ENCODE measurements at regions not wholly inside any gene's neighbourhood (a gene's known extent, or its start where the extent isn't known, plus 50 kb on each side); places are given as distances from the start of the nearest gene placed in this dataset.

- H3K4me3 Mint-ChIP-seq, result no peak overlapping the region
- intact Hi-C loops (cut with micrococcal nuclease), result no loop called here
- no peaks in the 10 kb centered on the region for H3K36me3 Mint-ChIP-seq (ENCODE audit: low read depth)
- no peaks in the 10 kb centered on the region for H3K9me3 Mint-ChIP-seq
- H3K27me3 Mint-ChIP-seq, result no peaks in the 10 kb centered on the region
- H3K27ac Mint-ChIP-seq, result no peak overlapping the region
- no peaks in the 10 kb centered on the region for H3K4me1 Mint-ChIP-seq (ENCODE audit: low read depth)
Measured at GRCh38 chr18:39764873-39765272, 2190.2 kb upstream of the PIK3C3 start.

GRCh38 chr18:39761273-39761672 is 2193.8 kb upstream of the PIK3C3 start:
- H3K36me3 Mint-ChIP-seq (ENCODE audit: low read depth), result no peaks in the 10 kb centered on the region
- no peak overlapping the region for H3K27ac Mint-ChIP-seq
- H3K4me1 Mint-ChIP-seq (ENCODE audit: low read depth), result no peaks in the 10 kb centered on the region
- intact Hi-C loops (cut with micrococcal nuclease), result no loop called here
- no peak overlapping the region for H3K4me3 Mint-ChIP-seq
- H3K9me3 Mint-ChIP-seq, result peaks cover 21% of the 10 kb centered on the region
- no peaks in the 10 kb centered on the region for H3K27me3 Mint-ChIP-seq

GRCh38 chr18:39759926-39760325 is 2194.3 kb upstream of the CELF4 start:
- Mint-ChIP-seq H3K4me1 (ENCODE audit: low read depth) (no peaks in the 10 kb centered on the region), H3K4me3 (no peak overlapping the region), H3K9me3 (peaks cover 34% of the 10 kb centered on the region), H3K27me3 (no peaks in the 10 kb centered on the region), H3K36me3 (ENCODE audit: low read depth) (no peaks in the 10 kb centered on the region), H3K27ac (no peak overlapping the region)
- intact Hi-C loops (cut with micrococcal nuclease), result no loop called here

GRCh38 chr18:39753178-39753577 is 2187.6 kb upstream of the CELF4 start:
- no peaks in the 10 kb centered on the region for H3K36me3 Mint-ChIP-seq (ENCODE audit: low read depth)
- H3K4me1 Mint-ChIP-seq (ENCODE audit: low read depth), result no peaks in the 10 kb centered on the region
- H3K27ac Mint-ChIP-seq, result no peak overlapping the region
- H3K9me3 Mint-ChIP-seq, result peaks cover 38% of the 10 kb centered on the region
- H3K4me3 Mint-ChIP-seq, result no peak overlapping the region
- intact Hi-C loops (cut with micrococcal nuclease), result no loop called here
- H3K27me3 Mint-ChIP-seq, result no peaks in the 10 kb centered on the region

- no peaks in the 10 kb centered on the region for H3K4me1 Mint-ChIP-seq (ENCODE audit: low read depth)
- intact Hi-C loops (cut with micrococcal nuclease), result no loop called here
- no peaks in the 10 kb centered on the region for H3K27me3 Mint-ChIP-seq
- no peak overlapping the region for H3K27ac Mint-ChIP-seq
- H3K36me3 Mint-ChIP-seq (ENCODE audit: low read depth), result no peaks in the 10 kb centered on the region
- peaks cover 29% of the 10 kb centered on the region for H3K9me3 Mint-ChIP-seq
- H3K4me3 Mint-ChIP-seq, result no peak overlapping the region
Measured at GRCh38 chr18:39752351-39752750, 2186.8 kb upstream of the CELF4 start.

- Mint-ChIP-seq H3K4me3 (no peak overlapping the region), H3K9me3 (peaks cover 26% of the 10 kb centered on the region), H3K27ac (no peak overlapping the region), H3K4me1 (ENCODE audit: low read depth) (no peaks in the 10 kb centered on the region), H3K27me3 (no peaks in the 10 kb centered on the region), H3K36me3 (ENCODE audit: low read depth) (no peaks in the 10 kb centered on the region)
- intact Hi-C loops (cut with micrococcal nuclease), result no loop called here
Measured at GRCh38 chr18:39751921-39752320, 2186.3 kb upstream of the CELF4 start.

GRCh38 chr18:39751161-39751560 is 2185.6 kb upstream of the CELF4 start:
- intact Hi-C loops (cut with micrococcal nuclease), result no loop called here
- peaks cover 18% of the 10 kb centered on the region for H3K9me3 Mint-ChIP-seq
- H3K4me3 Mint-ChIP-seq, result no peak overlapping the region
- H3K27ac Mint-ChIP-seq, result no peak overlapping the region
- H3K36me3 Mint-ChIP-seq (ENCODE audit: low read depth), result no peaks in the 10 kb centered on the region
- no peaks in the 10 kb centered on the region for H3K27me3 Mint-ChIP-seq
- no peaks in the 10 kb centered on the region for H3K4me1 Mint-ChIP-seq (ENCODE audit: low read depth)

- intact Hi-C loops (cut with micrococcal nuclease), result no loop called here
- H3K27me3 Mint-ChIP-seq, result no peaks in the 10 kb centered on the region
- no peak overlapping the region for H3K4me3 Mint-ChIP-seq
- H3K9me3 Mint-ChIP-seq, result no peaks in the 10 kb centered on the region
- H3K27ac Mint-ChIP-seq, result no peak overlapping the region
- H3K4me1 Mint-ChIP-seq (ENCODE audit: low read depth), result no peaks in the 10 kb centered on the region
- no peaks in the 10 kb centered on the region for H3K36me3 Mint-ChIP-seq (ENCODE audit: low read depth)
Measured at GRCh38 chr18:39749154-39749553, 2183.6 kb upstream of the CELF4 start.

- Mint-ChIP-seq H3K36me3 (ENCODE audit: low read depth) (no peaks in the 10 kb centered on the region), H3K9me3 (no peaks in the 10 kb centered on the region), H3K4me3 (no peak overlapping the region), H3K27me3 (no peaks in the 10 kb centered on the region), H3K27ac (no peak overlapping the region), H3K4me1 (ENCODE audit: low read depth) (no peaks in the 10 kb centered on the region)
- intact Hi-C loops (cut with micrococcal nuclease), result no loop called here
Measured at GRCh38 chr18:39748727-39749126, 2183.1 kb upstream of the CELF4 start.

- Mint-ChIP-seq H3K27me3 (no peaks in the 10 kb centered on the region), H3K36me3 (ENCODE audit: low read depth) (no peaks in the 10 kb centered on the region), H3K4me3 (no peak overlapping the region), H3K4me1 (ENCODE audit: low read depth) (no peaks in the 10 kb centered on the region), H3K27ac (no peak overlapping the region), H3K9me3 (no peaks in the 10 kb centered on the region)
- intact Hi-C loops (cut with micrococcal nuclease), result no loop called here
Measured at GRCh38 chr18:39746201-39746600, 2180.6 kb upstream of the CELF4 start.

GRCh38 chr18:39743463-39743862 is 2177.9 kb upstream of the CELF4 start:
- no peaks in the 10 kb centered on the region for H3K27me3 Mint-ChIP-seq
- no peak overlapping the region for H3K4me3 Mint-ChIP-seq
- H3K4me1 Mint-ChIP-seq (ENCODE audit: low read depth), result no peaks in the 10 kb centered on the region
- H3K36me3 Mint-ChIP-seq (ENCODE audit: low read depth), result no peaks in the 10 kb centered on the region
- H3K27ac Mint-ChIP-seq, result no peak overlapping the region
- no peaks in the 10 kb centered on the region for H3K9me3 Mint-ChIP-seq
- intact Hi-C loops (cut with micrococcal nuclease), result no loop called here

- intact Hi-C loops (cut with micrococcal nuclease), result no loop called here
- Mint-ChIP-seq H3K4me3 (no peak overlapping the region), H3K4me1 (ENCODE audit: low read depth) (no peaks in the 10 kb centered on the region), H3K36me3 (ENCODE audit: low read depth) (no peaks in the 10 kb centered on the region), H3K27ac (no peak overlapping the region), H3K9me3 (no peaks in the 10 kb centered on the region), H3K27me3 (no peaks in the 10 kb centered on the region)
Measured at GRCh38 chr18:39741755-39742466, 2176.3 kb upstream of the CELF4 start.

- intact Hi-C loops (cut with micrococcal nuclease), result loop anchor here (10.0 kb wide), 1 partner anchor 63 kb away; no protein-coding TSS in a partner anchor
- Mint-ChIP-seq H3K4me3 (no peak overlapping the region), H3K27ac (no peak overlapping the region), H3K4me1 (ENCODE audit: low read depth) (no peaks in the 10 kb centered on the region), H3K36me3 (ENCODE audit: low read depth) (no peaks in the 10 kb centered on the region), H3K27me3 (no peaks in the 10 kb centered on the region), H3K9me3 (no peaks in the 10 kb centered on the region)
Measured at GRCh38 chr18:39737869-39738268, 2172.3 kb upstream of the CELF4 start.

- H3K4me3 Mint-ChIP-seq, result no peak overlapping the region
- no peaks in the 10 kb centered on the region for H3K4me1 Mint-ChIP-seq (ENCODE audit: low read depth)
- H3K36me3 Mint-ChIP-seq (ENCODE audit: low read depth), result no peaks in the 10 kb centered on the region
- intact Hi-C loops (cut with micrococcal nuclease), result loop anchor here (10.0 kb wide), 1 partner anchor 58 kb away; no protein-coding TSS in a partner anchor
- no peaks in the 10 kb centered on the region for H3K9me3 Mint-ChIP-seq
- H3K27ac Mint-ChIP-seq, result no peak overlapping the region
- no peaks in the 10 kb centered on the region for H3K27me3 Mint-ChIP-seq
Measured at GRCh38 chr18:39732918-39733317, 2167.3 kb upstream of the CELF4 start.

GRCh38 chr18:39730606-39731005 is 2165.0 kb upstream of the CELF4 start:
- H3K27me3 Mint-ChIP-seq, result no peaks in the 10 kb centered on the region
- H3K36me3 Mint-ChIP-seq (ENCODE audit: low read depth), result no peaks in the 10 kb centered on the region
- no peaks in the 10 kb centered on the region for H3K4me1 Mint-ChIP-seq (ENCODE audit: low read depth)
- H3K4me3 Mint-ChIP-seq, result no peak overlapping the region
- no peak overlapping the region for H3K27ac Mint-ChIP-seq
- intact Hi-C loops (cut with micrococcal nuclease), result loop anchor here (10.0 kb wide), 1 partner anchor 56 kb away; no protein-coding TSS in a partner anchor
- no peaks in the 10 kb centered on the region for H3K9me3 Mint-ChIP-seq

Measured in dendritic cell treated with granulocyte-macrophage colony-stimulating factor and Interleukin-4, amounts not matched to agents 40 ng/mL and 50 ng/mL, for 4 days (primary cell).